Sigmoid colon (tissue), 6 donors: ENCODE measurements at regions not wholly inside any gene's neighbourhood (a gene's known extent, or its start where the extent isn't known, plus 50 kb on each side); places are given as distances from the start of the nearest gene placed in this dataset.

Experiments used
- DNase-seq: peaks from one replicate; pipeline ENCODE4 v3.0.0-alpha.2; 2019
- H3K27ac ChIP-seq, 4 donors: fragments of 200-600 bp; sonication (generic); one replicate each; pipeline ENCODE4 v1.5.1; 2016 to 2019; ENCODE audit warnings: mild to moderate bottlenecking in 1 of 4
- H3K27me3 ChIP-seq, 3 donors: fragments of 200-600 bp; sonication (generic); one replicate each; pipeline ENCODE4 v1.5.1; 2019; ENCODE audit warnings: mild to moderate bottlenecking in 1 of 3
- H3K36me3 ChIP-seq, 4 donors: fragments of 200-600 bp; sonication (generic); one replicate each; pipeline ENCODE4 v1.5.1; 2016 to 2019
- H3K4me1 ChIP-seq, 4 donors: fragments of 200-600 bp; sonication (generic); one replicate each; pipeline ENCODE4 v1.5.1; 2017 to 2019
- H3K4me3 ChIP-seq, 4 donors: fragments of 200-600 bp; sonication (generic); one replicate each; pipeline ENCODE4 v1.5.1; 2017 to 2019; ENCODE audit warnings: mild to moderate bottlenecking in 2 of 4, moderate library complexity in 1 of 4
- H3K9me3 ChIP-seq, 4 donors: fragments of 200-600 bp in 3 of 4; sonication (generic) in 3 of 4; one replicate each; pipeline versions ENCODE4 v1.5.1 to v1.6.1; 2013 to 2019
- EP300 ChIP-seq, 4 donors: sonication (generic); formaldehyde crosslinking; IDR thresholded peaks; one replicate each; pipeline ENCODE4 v1.6.1; 2017; ENCODE audit warnings: antibody characterized with exemption in 4 of 4
- POLR2A ChIP-seq, 2 donors: fragments of 450-650 bp; IDR thresholded peaks; one replicate each; pipeline ENCODE4 v1.6.1; 2016; ENCODE audit warnings: antibody characterized with exemption in 2 of 2, mild to moderate bottlenecking in 2 of 2, moderate library complexity in 2 of 2
- POLR2AphosphoS5 ChIP-seq, 4 donors: sonication (generic); formaldehyde crosslinking; IDR thresholded peaks; one replicate each; pipeline ENCODE4 v1.6.1; 2017; ENCODE audit warnings: antibody characterized with exemption in 4 of 4
- WGBS, 2 donors: extraction: QIAGEN DNeasy Blood & Tissue Kit; methylation state at CpG; one replicate each; pipeline ENCODE4 v1.1.7; 2013; 5-methylcytosine and 5-hydroxymethylcytosine counted together
- intact Hi-C: fragments of 100-400 bp; cut with DNase I; formaldehyde crosslinking; loops from one replicate; pipeline ENCODE4 v1.15.1; 2023
- TF ChIP-seq, protein P1 (sequence below), 4 experiments: fragments of 450-650 bp in 3 of 4; fragments of 200-600 bp in 1 of 4; IDR thresholded peaks; one replicate each; pipeline ENCODE4 v1.5.1; 2016 to 2019; ENCODE audit warnings: antibody characterized with exemption in 4 of 4, mild to moderate bottlenecking in 3 of 4, moderate library complexity in 2 of 4
- donor health status: healthy with polysubstance abuse.
- donor health status: healthy.

DNA sequence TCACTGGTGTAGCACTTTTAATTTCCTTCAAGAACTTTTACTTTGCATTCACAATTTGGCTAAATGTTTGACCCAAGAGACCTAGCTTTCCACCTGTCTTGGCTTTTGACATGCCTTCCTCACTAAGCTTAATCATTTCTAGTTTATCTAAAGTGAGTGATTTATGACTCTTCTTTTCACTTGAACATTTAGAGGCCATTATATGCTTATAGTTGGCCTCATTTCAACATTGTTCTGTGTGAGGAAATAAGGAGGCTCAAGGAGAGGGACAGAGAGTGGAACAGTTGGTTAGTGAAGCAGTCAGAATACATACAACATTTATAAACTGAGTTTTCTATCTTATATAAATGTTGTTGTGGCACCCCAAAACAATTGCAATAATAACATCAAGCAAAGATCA, 489.3 kb upstream of the CDH2 start:
- Histone ChIP-seq H3K4me3 (no peak overlapping the region), H3K27me3 (no peaks in the 10 kb centered on the region), H3K27ac (no peak overlapping the region), H3K36me3 (no peaks in the 10 kb centered on the region), H3K9me3 (no peaks in the 10 kb centered on the region), H3K4me1 (no peaks in the 10 kb centered on the region)
- intact Hi-C loops = no loop called here
- TF ChIP-seq POLR2AphosphoS5 (IDR thresholded peaks at IDR 0.05) (no peak), EP300 (IDR thresholded peaks at IDR 0.05) (no peak), POLR2A (IDR thresholded peaks at IDR 0.05) (no peak)
- TF ChIP-seq, protein P1, sequence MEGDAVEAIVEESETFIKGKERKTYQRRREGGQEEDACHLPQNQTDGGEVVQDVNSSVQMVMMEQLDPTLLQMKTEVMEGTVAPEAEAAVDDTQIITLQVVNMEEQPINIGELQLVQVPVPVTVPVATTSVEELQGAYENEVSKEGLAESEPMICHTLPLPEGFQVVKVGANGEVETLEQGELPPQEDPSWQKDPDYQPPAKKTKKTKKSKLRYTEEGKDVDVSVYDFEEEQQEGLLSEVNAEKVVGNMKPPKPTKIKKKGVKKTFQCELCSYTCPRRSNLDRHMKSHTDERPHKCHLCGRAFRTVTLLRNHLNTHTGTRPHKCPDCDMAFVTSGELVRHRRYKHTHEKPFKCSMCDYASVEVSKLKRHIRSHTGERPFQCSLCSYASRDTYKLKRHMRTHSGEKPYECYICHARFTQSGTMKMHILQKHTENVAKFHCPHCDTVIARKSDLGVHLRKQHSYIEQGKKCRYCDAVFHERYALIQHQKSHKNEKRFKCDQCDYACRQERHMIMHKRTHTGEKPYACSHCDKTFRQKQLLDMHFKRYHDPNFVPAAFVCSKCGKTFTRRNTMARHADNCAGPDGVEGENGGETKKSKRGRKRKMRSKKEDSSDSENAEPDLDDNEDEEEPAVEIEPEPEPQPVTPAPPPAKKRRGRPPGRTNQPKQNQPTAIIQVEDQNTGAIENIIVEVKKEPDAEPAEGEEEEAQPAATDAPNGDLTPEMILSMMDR (IDR thresholded peaks at IDR 0.05) = no peak
- DNase-seq = no peak

DNA sequence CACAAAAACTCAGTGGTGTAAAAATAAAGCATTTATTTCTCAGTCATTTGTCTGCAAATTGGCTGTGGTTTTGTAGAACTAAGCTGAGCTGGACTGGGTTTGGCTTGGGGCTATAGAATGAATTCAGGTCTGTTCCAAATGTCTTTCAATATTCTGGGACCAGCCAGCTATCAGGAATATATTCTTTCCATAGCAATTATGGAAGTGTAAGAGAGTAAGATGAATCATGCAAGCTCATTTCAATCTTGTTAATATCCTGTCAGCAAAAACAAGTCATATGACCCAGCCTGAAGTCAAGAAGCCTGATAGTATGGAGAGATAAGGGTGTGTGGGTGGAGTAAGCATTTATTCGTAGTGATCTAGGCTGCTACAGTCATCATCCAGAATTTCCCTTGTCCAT, 481.0 kb upstream of the CDH2 start:
- no peaks in the 10 kb centered on the region for H3K36me3 ChIP-seq
- TF ChIP-seq EP300 (IDR thresholded peaks at IDR 0.05) (no peak), POLR2AphosphoS5 (IDR thresholded peaks at IDR 0.05) (no peak), POLR2A (IDR thresholded peaks at IDR 0.05) (no peak)
- TF ChIP-seq, protein P1 (IDR thresholded peaks at IDR 0.05) = no peak
- H3K4me1 ChIP-seq = no peaks in the 10 kb centered on the region
- DNase-seq = no peak
- H3K4me3 ChIP-seq = no peak overlapping the region
- intact Hi-C loops = no loop called here
- no peaks in the 10 kb centered on the region for H3K9me3 ChIP-seq
- H3K27ac ChIP-seq = no peak overlapping the region
- no peaks in the 10 kb centered on the region for H3K27me3 ChIP-seq
- WGBS, 2 donors = 43 to 49% methylated on average over 1 of the region's 1 CpG

DNA sequence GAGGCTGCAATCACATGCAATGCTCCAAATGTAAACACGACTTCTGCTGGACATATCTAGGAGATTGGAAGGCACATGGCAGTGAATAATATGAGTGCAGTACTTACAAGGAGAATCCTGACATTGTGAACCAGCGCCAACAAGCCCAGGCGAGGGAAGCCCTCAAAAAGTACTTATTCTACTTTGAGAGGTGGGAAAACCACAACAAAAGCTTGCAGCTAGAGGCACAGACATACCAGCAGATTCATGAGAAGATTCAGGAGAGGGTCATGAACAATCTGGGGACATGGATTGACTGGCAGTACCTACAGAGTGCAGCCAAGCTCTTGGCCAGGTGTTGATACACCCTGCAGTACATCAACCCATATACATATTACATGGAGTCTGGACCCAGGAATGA, 475.7 kb upstream of the CDH2 start:
- H3K4me1 ChIP-seq = no peaks in the 10 kb centered on the region
- no peak overlapping the region for H3K4me3 ChIP-seq
- H3K27ac ChIP-seq = no peak overlapping the region
- no peak for DNase-seq
- no peaks in the 10 kb centered on the region for H3K9me3 ChIP-seq
- intact Hi-C loops = no loop called here
- TF ChIP-seq POLR2A (IDR thresholded peaks at IDR 0.05) (no peak), EP300 (IDR thresholded peaks at IDR 0.05) (no peak), POLR2AphosphoS5 (IDR thresholded peaks at IDR 0.05) (no peak)
- TF ChIP-seq, protein P1 (IDR thresholded peaks at IDR 0.05) = no peak
- no peaks in the 10 kb centered on the region for H3K27me3 ChIP-seq
- H3K36me3 ChIP-seq = no peaks in the 10 kb centered on the region
- 84 to 92% methylated on average over 3 of the region's 3 CpGs for WGBS, 2 donors

DNA sequence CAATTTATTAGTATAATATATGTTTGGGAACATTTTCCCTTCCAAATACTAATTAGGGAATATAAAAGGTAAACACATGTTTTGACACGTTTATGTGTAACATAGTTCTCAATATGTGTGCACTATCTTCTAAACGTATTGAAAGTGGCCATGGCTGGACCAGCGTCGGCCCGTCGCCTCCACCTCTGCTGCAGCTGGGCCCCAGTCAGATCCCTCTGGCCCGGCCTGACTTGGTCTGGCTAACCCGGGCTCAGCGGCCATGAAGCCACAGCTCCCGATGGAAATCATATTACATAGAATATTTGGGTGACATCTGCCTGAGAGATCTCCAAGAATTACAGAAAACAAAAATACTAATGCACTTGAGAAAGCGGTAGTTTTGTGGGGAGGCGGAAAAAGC, 474.4 kb upstream of the CDH2 start:
- 88 to 90% methylated on average over 12 of the region's 12 CpGs for WGBS, 2 donors
- intact Hi-C loops = no loop called here
- H3K27me3 ChIP-seq = no peaks in the 10 kb centered on the region
- H3K4me3 ChIP-seq = no peak overlapping the region
- no peaks in the 10 kb centered on the region for H3K4me1 ChIP-seq
- no peaks in the 10 kb centered on the region for H3K36me3 ChIP-seq
- DNase-seq = no peak
- H3K27ac ChIP-seq = no peak overlapping the region
- no peaks in the 10 kb centered on the region for H3K9me3 ChIP-seq
- no peak for TF ChIP-seq POLR2AphosphoS5 (IDR thresholded peaks at IDR 0.05)

DNA sequence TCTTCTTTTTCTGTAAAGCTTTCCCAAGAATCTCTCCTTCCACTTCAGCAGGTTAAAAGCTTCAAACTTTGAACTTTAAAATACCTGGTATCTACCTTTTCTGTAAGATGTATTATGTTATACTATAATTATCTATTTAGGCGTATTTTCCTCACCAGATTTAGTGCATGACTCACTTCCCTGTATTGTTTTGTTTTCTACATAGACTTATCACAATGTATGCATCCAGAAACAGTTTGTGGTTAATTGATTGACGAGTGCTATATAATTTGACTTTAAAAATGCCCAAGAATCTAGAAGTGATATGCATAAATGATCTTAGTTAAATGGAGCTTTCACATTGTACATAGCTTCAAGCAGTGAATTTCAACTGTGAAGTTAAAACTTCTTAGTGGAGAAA, 473.9 kb upstream of the CDH2 start:
- Histone ChIP-seq H3K36me3 (no peaks in the 10 kb centered on the region), H3K27ac (no peak overlapping the region), H3K27me3 (no peaks in the 10 kb centered on the region), H3K9me3 (no peaks in the 10 kb centered on the region), H3K4me1 (no peaks in the 10 kb centered on the region), H3K4me3 (no peak overlapping the region)
- TF ChIP-seq POLR2AphosphoS5 (IDR thresholded peaks at IDR 0.05) (no peak), EP300 (IDR thresholded peaks at IDR 0.05) (no peak), POLR2A (IDR thresholded peaks at IDR 0.05) (no peak)
- TF ChIP-seq, protein P1 (IDR thresholded peaks at IDR 0.05) = no peak
- 66 to 69% methylated on average over 2 of the region's 2 CpGs for WGBS, 2 donors
- intact Hi-C loops = no loop called here
- no peak for DNase-seq
